Panc1 (cell line): ENCODE measurements at regions not wholly inside any gene's neighbourhood (a gene's known extent, or its start where the extent isn't known, plus 50 kb on each side); places are given as distances from the start of the nearest gene placed in this dataset.

Experiments
- CTCF ChIP-seq: fragments of 450-650 bp; IDR thresholded peaks from 2 replicates; pipeline ENCODE4 v1.5.1; 2017; ENCODE audit warnings: mild to moderate bottlenecking
- POLR2AphosphoS5 ChIP-seq: IDR thresholded peaks from 2 replicates; pipeline ENCODE4 v1.6.1; 2012; ENCODE audit warnings: mild to moderate bottlenecking, low read depth, low read length, moderate library complexity
- REST ChIP-seq, 2 experiments: IDR thresholded peaks; 2 replicates each; pipeline ENCODE4 v1.6.1; 2011 to 2012; ENCODE audit warnings: low read depth in 2 of 2, control low read depth in 1 of 2, low read length in 1 of 2, mild to moderate bottlenecking in 1 of 2, moderate library complexity in 1 of 2; ENCODE audit not compliant: insufficient read depth in 1 of 2
- SIN3A ChIP-seq: IDR thresholded peaks from 2 replicates; pipeline ENCODE4 v1.6.1; 2012; ENCODE audit warnings: low read depth, mild to moderate bottlenecking, low read length, moderate library complexity, borderline replicate concordance; ENCODE audit not compliant: insufficient read depth

DNA sequence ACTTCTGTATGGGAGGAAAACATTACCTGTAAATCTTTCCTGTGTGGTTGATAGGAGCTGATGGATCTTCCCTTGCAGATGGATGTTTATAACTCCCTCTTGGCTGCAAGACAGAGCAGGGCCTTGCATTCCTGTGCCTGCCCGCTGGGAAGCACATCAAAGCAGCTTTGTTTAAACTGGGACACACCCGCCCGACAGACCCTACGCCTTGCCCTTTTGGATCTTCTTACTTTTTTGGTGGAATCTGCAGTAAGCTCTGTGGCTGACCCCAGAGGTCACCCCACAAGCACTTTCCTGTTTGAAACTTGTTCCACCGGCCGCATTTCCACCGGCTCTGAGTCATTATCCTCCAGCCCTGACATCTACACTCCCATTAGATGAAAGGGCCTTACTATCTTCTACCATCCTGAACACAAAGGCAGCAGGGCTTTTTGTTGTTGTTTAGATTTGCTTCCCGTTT is 244.1 kb upstream of the STT3B start:
- TF ChIP-seq CTCF: no peak
- TF ChIP-seq POLR2AphosphoS5: no peak
- no peak for TF ChIP-seq SIN3A
- no peak for TF ChIP-seq REST (IDR thresholded peaks at IDR 0.05; ENCODE audit: insufficient read depth in 1 of 2, low read depth in 2 of 2, low read length in 1 of 2)
